HFFc6 (cell line): ENCODE measurements at regions not wholly inside any gene's neighbourhood (a gene's known extent, or its start where the extent isn't known, plus 50 kb on each side); places are given as distances from the start of the nearest gene placed in this dataset.

Experiments
- DNase-seq: peaks from one replicate; pipeline ENCODE4 v3.0.0-alpha.2; 2018
- H3K27ac Mint-ChIP-seq: 2 replicates; pipeline ENCODE4 v1.8.0; 2020; ENCODE audit warnings: mild to moderate bottlenecking, mixed read lengths
- H3K27me3 Mint-ChIP-seq: 2 replicates; pipeline ENCODE4 v1.8.0; 2021; ENCODE audit warnings: mild to moderate bottlenecking, moderate library complexity, mixed read lengths; ENCODE audit not compliant: insufficient read depth
- H3K36me3 Mint-ChIP-seq: 2 replicates; pipeline ENCODE4 v1.8.0; 2021; ENCODE audit warnings: low read depth, mixed read lengths
- H3K4me1 Mint-ChIP-seq: 2 replicates; pipeline ENCODE4 v1.8.0; 2020; ENCODE audit warnings: low read depth, mixed read lengths
- H3K4me3 Mint-ChIP-seq: 2 replicates; pipeline ENCODE4 v1.8.0; 2020; ENCODE audit warnings: mild to moderate bottlenecking, moderate library complexity, mixed read lengths
- H3K9me3 Mint-ChIP-seq: 2 replicates; pipeline ENCODE4 v1.8.0; 2020; ENCODE audit warnings: mild to moderate bottlenecking, mixed read lengths
- CTCF ChIP-seq: fragments of 200-600 bp; sonication (generic); IDR thresholded peaks from 2 replicates; pipeline ENCODE4 v1.5.0; 2021; ENCODE audit warnings: antibody characterized with exemption, mild to moderate bottlenecking

- DNase-seq: no peak
- H3K36me3 Mint-ChIP-seq: no peaks in the 10 kb centered on the region
- H3K27me3 Mint-ChIP-seq: no peaks in the 10 kb centered on the region
- TF ChIP-seq CTCF: no peak
- H3K9me3 Mint-ChIP-seq: no peaks in the 10 kb centered on the region; the same call in none of the 2 replicates
- no peak overlapping the region for H3K27ac Mint-ChIP-seq
- H3K4me1 Mint-ChIP-seq: no peaks in the 10 kb centered on the region
- no peak overlapping the region for H3K4me3 Mint-ChIP-seq
Measured at GRCh38 chr13:80975903-80976302, 635.0 kb upstream of the SPRY2 start.

GRCh38 chr13:80973721-80974120 is 632.8 kb upstream of the SPRY2 start:
- Mint-ChIP-seq H3K27ac (no peak overlapping the region), H3K27me3 (no peaks in the 10 kb centered on the region; the same call in 1 of the 2 replicates), H3K36me3 (no peaks in the 10 kb centered on the region), H3K4me3 (no peak overlapping the region), H3K9me3 (no peaks in the 10 kb centered on the region; the same call in none of the 2 replicates), H3K4me1 (no peaks in the 10 kb centered on the region)
- no peak for DNase-seq
- TF ChIP-seq CTCF: no peak

- Mint-ChIP-seq H3K36me3 (no peaks in the 10 kb centered on the region), H3K4me3 (no peak overlapping the region), H3K27me3 (no peaks in the 10 kb centered on the region; the same call in 1 of the 2 replicates), H3K9me3 (no peaks in the 10 kb centered on the region; the same call in none of the 2 replicates), H3K27ac (no peak overlapping the region), H3K4me1 (no peaks in the 10 kb centered on the region)
- TF ChIP-seq CTCF: no peak
- no peak for DNase-seq
Measured at GRCh38 chr13:80972857-80973478, 632.0 kb upstream of the SPRY2 start.

GRCh38 chr13:80965097-80965496 is 624.2 kb upstream of the SPRY2 start:
- TF ChIP-seq CTCF: no peak
- H3K27ac Mint-ChIP-seq: no peak overlapping the region
- H3K9me3 Mint-ChIP-seq: peaks cover 4% of the 10 kb centered on the region
- no peak for DNase-seq
- no peaks in the 10 kb centered on the region for H3K4me1 Mint-ChIP-seq
- no peak overlapping the region for H3K4me3 Mint-ChIP-seq
- no peaks in the 10 kb centered on the region for H3K36me3 Mint-ChIP-seq
- H3K27me3 Mint-ChIP-seq: no peaks in the 10 kb centered on the region

- Mint-ChIP-seq H3K36me3 (no peaks in the 10 kb centered on the region), H3K4me3 (no peak overlapping the region), H3K27me3 (no peaks in the 10 kb centered on the region), H3K9me3 (peaks cover 4% of the 10 kb centered on the region), H3K27ac (no peak overlapping the region), H3K4me1 (no peaks in the 10 kb centered on the region)
- DNase-seq: no peak
- no peak for TF ChIP-seq CTCF
Measured at GRCh38 chr13:80962855-80963254, 621.9 kb upstream of the SPRY2 start.

- Mint-ChIP-seq H3K4me1 (no peaks in the 10 kb centered on the region), H3K27ac (no peak overlapping the region), H3K9me3 (peaks cover 4% of the 10 kb centered on the region), H3K4me3 (no peak overlapping the region), H3K27me3 (no peaks in the 10 kb centered on the region), H3K36me3 (no peaks in the 10 kb centered on the region)
- no peak for DNase-seq
- no peak for TF ChIP-seq CTCF
Measured at GRCh38 chr13:80962173-80962572, 621.2 kb upstream of the SPRY2 start.
